T47D (cell line): ENCODE measurements at regions not wholly inside any gene's neighbourhood (a gene's known extent, or its start where the extent isn't known, plus 50 kb on each side); places are given as distances from the start of the nearest gene placed in this dataset.

Source experiments
- DNase-seq, 2 experiments: peaks; one replicate each; pipeline versions ENCODE4 v3.0.0 to v3.0.0-alpha.2; 2011 to 2012; ENCODE audit warnings: low read depth in 1 of 2, low spot score in 1 of 2
- JUND ChIP-seq: IDR thresholded peaks from 2 replicates; pipeline ENCODE4 v1.6.1; 2012; ENCODE audit warnings: low read depth
- in situ Hi-C: cut with HindIII; loops from 2 replicates; pipeline ENCODE4 v1.10.0; 2016; ENCODE audit warnings: low sequenced_read_pairs, low pct_unique_long_range_greater_than_20kb

- no peak for DNase-seq
- no peak for TF ChIP-seq JUND
- in situ Hi-C loops, result no loop called here
Observed at GRCh38 chr12:125305231-125305630, 240.0 kb downstream of the AACS start.

DNA sequence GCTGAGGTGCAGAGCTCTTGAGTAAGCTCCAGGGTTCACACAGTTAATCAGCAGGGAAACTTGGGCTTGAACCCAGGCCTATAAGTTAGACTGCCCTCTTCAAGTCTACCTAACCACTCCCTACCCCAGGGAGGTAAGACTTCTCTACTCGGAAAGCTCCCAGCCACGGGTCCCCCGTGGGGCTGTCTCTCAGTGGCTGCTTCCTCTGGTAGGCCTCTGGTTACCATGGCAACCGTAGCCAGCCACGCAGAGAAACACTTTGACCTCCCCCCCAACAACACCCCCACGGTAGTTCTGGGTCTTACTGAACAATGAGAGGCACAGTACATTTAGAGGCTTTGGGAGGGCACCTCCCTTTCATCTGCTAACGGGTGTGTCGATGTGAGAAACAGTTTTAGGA, 245.2 kb downstream of the AACS start:
- TF ChIP-seq JUND, result no peak
- in situ Hi-C loops, result no loop called here
- no peak for DNase-seq

GRCh38 chr12:125311050-125311449, 245.8 kb downstream of the AACS start:
- no peak for DNase-seq
- no peak for TF ChIP-seq JUND
- in situ Hi-C loops, result no loop called here

DNA sequence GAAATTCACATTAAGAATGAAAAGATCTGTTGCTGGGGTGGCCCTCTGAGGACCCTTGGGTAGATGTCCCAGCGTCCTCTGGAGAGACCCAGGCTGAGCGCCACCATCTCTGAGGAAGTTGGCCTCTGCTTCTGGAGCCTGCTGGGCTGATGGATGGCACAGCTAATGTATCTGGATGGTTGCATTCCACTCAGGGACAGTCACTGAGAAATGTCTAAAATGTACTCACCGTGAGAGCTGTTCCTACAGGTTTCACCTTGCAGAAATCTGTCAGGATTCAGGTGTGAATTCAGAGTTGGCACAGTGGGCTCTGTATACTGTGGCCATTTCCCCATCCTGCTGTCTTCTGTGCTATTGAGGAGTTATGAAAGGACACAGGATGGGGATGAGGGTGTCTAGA, 247.2 kb downstream of the AACS start:
- in situ Hi-C loops, result no loop called here
- TF ChIP-seq JUND, result no peak
- no peak for DNase-seq

DNA sequence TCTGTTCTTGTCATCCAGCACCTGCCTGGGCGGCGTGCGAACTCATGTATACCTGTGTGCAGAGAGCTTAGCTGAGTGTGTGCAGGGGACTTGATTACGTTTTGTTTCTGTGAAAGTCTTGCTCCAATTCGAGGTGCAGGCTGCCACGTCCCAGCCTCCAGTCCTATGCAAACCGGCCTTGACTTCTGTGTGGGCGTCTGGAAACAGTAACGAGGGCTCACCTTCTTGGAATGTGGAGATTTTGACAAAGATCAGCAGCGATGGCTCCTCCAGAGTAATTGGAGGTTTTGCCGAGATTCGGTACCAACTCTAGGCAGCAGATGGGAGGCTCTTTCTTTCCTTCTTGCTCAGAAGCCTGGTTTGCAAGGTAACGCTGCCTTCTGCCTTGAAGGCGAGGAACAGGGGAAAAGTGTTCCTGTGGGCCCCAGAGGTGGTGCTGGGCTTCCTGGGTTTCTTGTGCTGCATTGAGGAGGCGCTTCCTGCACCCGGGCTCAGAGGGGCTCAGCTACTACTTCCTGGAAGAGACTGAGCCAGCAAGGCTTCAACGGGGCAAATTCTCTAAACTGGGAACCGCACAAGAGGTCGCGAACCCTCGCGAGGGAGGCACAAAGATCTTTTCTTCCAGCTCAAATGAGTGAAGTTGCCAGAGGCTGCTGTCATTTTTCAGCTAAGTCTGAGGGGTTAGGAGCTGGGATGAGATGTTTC, 249.0 kb downstream of the AACS start:
- no peak for TF ChIP-seq JUND
- in situ Hi-C loops, result no loop called here
- DNase-seq, result no peak

DNA sequence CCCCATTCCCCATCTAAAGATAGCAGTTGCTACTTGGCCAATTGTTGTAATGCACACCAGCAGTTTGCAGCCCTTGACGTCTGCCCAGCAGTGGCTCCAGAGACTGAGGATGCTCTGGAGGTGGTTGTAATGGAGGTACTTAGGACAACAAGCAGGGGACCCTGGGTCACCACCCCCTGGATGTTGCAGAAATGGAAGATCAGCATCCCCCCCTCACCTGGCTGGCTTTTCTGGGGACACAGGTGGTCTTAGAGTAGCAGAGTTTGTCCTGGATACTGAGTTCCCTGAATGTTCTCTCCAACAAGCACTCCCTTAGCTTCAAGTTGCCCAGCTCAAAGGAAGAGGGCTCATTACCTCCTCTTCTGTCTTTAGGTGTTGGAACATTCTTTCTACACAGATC, 250.5 kb downstream of the AACS start:
- in situ Hi-C loops, result no loop called here
- TF ChIP-seq JUND, result no peak
- no peak for DNase-seq

DNA sequence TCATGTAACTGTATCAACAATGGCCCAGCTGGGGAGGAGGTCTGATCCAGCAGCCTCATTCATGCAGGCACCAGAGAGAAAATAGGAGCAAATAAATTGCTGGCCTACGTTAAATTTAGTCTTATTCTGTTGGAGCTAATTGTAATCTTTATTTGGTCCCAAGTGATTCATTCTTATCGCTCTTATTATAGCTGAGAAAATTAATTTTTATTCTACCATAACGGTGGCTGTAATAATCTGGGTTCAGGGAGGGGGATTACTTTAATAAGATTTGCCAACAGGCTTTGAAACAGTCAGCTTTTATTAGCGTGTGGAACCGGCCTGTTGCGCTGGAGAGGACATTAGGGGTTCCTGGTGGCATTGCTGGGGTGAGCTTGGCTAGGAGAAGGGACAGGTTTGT, 254.9 kb downstream of the AACS start:
- in situ Hi-C loops, result no loop called here
- DNase-seq, result no peak
- no peak for TF ChIP-seq JUND

DNA sequence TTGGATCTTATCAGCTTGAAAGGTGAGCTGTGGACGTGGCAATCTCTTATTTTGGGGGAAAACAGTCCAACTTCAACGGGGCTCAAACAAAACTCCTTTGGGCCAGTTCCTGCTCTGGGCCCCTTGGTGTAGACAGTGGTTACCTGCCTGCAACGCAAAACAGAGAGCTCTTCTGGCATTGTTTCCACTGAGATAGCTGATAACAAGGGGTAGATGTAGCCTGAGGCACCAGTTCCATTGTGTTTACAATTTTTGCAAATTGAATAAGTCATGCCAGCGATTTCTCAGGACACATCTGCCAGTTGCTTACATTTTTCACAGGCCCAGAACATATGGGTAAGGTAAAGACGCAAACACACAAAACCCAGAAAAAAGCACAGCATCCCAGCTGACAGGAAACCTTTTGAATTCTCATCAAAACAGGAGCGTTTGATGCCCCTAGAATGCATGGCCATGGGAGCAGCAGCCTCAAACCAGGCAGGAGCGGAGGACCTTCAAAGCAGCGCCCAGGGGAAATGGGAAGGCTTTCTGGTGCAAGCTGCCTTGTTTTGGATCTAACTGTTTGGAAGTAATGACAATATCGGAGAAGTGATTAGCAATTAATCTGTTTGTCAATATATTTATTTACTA, 259.7 kb downstream of the AACS start:
- TF ChIP-seq JUND, result no peak
- no peak for DNase-seq
- in situ Hi-C loops, result no loop called here

GRCh38 chr12:125329239-125330102, 264.2 kb downstream of the AACS start:
- no peak for TF ChIP-seq JUND
- in situ Hi-C loops, result no loop called here
- DNase-seq, result no peak

- DNase-seq, result peak; percentile 55 to 74
- no peak for TF ChIP-seq JUND
- in situ Hi-C loops, result no loop called here
Observed at GRCh38 chr12:125330645-125331341, 265.6 kb downstream of the AACS start.

DNA sequence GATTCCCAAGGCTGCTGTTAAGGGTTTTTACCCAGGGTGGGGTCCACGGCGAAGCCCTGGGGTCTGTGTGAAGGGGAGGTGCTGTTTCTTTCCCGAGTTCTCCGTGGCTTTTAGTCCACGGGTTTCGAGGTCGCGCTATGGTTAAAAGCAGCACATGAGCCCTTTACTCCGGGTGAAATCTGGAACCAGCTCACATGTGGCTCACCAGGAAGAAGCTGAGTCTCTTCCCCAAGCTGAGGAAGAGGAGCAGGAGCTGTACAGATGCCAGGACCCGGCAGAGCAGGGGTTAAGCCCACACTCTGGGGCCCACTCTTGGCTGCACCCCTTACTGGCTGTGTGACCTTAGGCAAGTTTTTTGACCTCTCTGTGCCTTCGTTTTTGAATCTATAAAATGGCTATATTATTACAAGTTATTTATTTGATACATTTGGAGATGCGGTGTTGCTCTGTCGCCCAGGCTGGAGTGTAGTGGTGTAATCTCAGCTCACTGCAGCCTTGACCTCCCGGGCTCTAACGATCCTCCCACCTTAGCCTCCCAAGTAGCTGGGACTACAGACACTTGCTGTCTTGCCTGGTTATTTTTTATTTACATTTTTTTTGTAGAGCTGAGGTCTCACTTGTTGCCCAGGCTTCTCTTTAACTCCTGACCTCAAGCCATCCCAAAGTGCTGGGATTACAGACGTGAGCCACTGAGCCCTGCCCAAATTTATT, 266.3 kb downstream of the AACS start:
- TF ChIP-seq JUND, result no peak
- in situ Hi-C loops, result no loop called here
- no peak for DNase-seq

- no peak for TF ChIP-seq JUND
- no peak for DNase-seq
- in situ Hi-C loops, result no loop called here
Observed at GRCh38 chr12:125332900-125333299, 267.7 kb downstream of the AACS start.
